ENCODE measurements at regions not wholly inside any gene's neighbourhood (a gene's known extent, or its start where the extent isn't known, plus 50 kb on each side); places are given as distances from the start of the nearest gene placed in this dataset.

DNA sequence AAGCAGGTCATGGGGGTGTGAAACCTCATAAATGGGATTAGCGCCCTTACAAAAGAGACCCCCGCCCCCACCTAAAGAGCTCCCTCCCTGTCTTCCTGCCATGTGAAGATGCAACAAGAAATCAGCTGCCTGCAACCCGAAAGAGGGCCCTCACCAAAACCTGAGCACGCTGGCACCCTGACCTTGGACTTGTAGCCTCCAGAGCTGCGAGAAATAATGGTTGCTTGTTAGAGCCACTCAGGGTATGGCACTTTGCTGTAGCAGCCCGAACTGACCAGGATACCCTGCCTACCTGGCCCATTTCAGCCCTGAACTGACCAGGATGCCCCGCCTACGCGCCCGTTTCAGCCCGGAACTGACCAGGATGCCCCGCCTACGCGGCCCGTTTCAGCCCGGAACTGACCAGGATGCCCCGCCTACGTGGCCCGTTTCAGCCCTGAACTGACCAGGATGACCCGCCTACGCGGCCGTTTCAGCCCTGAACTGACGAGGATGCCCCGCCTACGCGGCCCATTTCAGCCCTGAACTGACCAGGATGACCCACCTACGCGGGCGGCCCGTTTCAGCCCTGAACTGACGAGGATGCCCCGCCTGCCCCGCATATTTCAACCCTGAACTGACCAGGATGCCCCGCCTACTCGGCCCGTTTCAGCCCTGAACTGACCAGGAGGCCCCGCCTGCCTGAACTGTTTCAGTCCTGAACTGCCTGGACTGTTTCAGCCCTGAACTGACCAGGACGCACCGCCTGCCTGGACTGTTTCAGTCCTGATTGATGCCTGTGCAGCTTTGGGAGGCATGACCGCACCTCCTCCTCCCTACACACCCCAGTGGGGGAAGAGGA is 120.0 kb downstream of the UQCRFS1 start:
- DNase-seq, result no peak

DNA sequence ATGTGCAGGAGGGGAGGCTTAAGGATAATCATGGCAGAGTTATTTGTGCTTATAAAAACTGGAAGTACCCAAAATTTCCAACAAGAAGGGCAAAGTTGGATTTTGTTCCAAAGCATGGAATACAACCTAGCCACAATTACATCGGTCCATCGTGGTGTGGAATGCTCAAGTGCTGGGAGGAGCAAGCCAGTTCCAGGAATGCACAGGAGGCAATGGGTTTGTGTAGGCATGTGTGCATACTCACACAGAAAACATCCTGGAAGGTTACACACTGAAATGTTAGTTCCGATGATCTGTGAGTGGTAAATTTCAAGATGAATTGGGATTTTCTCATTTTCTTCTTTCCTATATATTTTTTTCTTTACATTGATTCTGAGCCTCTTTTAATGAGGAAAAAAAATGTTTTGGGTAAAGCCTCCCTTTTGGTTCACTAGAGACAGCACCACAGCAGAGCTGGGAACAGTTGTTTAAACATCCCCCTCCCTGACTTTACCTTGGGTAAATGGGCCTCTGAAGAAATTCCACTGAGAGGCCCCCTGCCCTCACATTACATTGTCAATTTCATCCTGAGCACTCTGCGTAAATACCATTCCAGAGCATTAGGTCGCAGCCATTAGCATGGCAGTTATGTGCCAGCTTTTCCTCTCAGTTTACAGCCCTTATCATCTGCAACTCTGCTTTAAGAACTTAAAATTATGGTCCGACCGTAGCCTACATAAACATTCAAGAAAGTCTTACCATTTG is 122.0 kb downstream of the UQCRFS1 start:
- no peak for DNase-seq

- DNase-seq, result no peak
These were observed 123.6 kb downstream of the UQCRFS1 start for GRCh38 chr19:29089315-29089870.

DNA sequence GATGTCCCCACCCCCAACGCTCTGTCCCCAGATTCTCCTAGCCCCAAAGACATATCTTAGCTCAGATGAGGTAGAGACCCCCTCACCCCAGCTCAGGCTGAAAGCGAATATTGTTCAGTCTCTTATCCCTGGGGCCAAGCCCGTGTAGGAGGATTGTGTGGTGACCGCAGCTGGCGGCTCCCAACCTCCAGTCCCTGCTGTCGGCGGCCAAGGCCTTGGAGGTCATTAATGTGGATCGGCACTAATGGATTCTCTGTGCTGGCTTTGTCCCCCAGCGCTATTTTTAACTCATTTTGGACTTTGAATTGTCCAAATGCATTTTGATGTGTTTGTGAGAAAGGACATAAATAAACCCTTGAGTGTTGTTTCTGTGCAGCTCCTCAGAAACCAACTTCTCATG is 124.2 kb downstream of the UQCRFS1 start:
- DNase-seq, result no peak

DNA sequence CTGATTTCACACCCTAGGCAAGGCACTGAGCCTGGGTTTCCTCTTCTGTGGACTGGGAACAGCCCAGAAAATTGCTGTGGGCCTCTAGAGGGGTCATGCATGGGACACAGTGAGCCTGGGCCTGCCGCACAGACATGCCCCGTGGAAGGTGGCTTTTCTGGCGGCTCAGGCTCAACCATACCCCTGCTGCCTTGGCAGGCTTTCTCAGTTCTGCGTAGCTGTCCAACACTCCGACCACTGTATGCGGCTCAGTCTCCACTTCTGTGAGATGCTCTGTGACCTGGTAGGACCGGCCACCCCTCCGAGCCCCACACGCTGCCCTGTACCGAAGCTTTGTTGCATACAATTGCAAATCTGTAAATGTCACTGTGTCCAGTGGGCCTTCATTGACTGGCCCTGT is 126.3 kb downstream of the UQCRFS1 start:
- no peak for DNase-seq

- DNase-seq, result no peak
These were observed 126.8 kb downstream of the UQCRFS1 start for GRCh38 chr19:29086182-29086581.

GRCh38 chr19:29085630-29086029 is 127.3 kb downstream of the UQCRFS1 start:
- no peak for DNase-seq

DNA sequence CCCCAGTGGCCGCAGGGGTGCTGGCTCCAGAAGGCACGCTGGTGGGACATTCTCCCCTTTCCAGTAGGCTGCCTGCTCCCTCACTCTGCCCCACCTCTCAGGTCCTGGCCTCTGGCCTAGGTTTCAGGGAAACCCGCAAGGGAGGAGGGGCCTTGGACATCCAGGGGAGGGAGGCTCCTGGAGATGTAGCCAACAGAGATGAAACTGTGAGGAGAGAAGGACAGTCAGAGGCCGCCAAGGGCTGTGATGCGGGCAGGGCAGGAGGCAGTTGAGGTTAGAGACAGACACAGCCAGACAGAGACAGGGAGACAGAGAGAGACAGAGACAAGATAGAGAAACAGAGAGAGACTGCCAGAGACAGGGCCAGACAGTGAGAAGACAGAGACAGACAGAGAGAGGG is 127.7 kb downstream of the UQCRFS1 start:
- DNase-seq, result no peak

DNA sequence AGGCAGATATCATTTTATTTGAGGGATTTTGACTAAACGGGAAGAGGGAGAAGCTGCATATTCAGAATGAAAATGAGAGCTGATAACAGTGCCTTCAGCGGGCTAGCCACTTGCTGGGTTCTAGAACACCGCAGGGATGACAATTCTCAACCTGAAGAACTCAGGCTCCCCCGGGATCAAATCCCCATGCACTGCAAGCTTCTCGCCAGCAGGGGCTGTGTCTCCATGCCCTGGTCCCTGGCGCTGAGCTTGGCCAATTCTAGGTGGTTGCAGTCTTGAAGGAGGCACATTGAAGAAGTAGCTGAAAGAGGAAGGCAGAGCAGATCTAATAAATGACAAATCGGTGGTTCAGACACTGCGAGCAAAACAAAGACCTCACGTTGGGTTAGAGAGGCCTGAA is 128.7 kb downstream of the UQCRFS1 start:
- DNase-seq, result no peak

DNA sequence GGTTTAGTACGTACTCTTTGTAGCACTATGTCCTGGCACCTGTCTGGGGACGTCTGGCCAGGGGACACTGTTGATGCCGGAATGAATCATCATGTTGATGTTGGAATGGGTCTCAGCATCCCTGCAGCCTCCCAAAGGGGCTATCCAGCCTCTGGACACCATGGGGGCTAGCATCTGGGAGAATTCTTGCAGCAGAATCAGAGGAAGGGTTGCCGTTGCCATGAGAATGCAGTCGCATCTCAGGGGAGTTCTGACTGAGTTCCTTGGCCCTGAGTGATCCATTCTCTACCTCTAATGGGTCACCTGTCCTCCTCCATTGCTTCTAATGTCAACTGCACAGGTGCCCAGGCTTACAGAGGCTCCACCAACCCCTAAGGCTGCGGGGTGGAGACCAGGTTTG is 129.1 kb downstream of the UQCRFS1 start:
- no peak for DNase-seq

- DNase-seq, result no peak
These were observed 133.5 kb downstream of the UQCRFS1 start for GRCh38 chr19:29079356-29080032.

- DNase-seq, result no peak
These were observed 136.0 kb downstream of the UQCRFS1 start for GRCh38 chr19:29076963-29077362.

- DNase-seq, result no peak
These were observed 136.8 kb downstream of the UQCRFS1 start for GRCh38 chr19:29076161-29076560.

DNA sequence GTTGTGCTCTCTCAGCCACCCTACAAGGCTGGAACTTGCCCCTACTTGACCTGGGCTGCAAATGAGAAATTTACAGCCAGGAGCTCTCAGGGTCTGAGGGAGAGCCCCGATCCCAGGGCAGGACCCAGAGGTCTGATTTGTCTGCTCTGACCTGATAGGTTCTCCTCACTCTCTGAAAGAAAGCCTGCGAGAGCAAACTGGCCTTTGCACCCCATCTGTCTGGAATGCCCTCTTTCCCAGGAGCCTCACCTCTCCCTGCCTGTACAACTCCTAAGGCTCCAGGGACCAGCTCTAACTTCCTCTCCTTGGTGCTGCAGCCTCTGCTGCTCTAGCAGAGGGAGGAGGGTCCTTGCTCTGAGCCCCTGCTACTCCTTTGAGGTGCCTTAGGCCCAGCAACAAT is 137.8 kb downstream of the UQCRFS1 start:
- no peak for DNase-seq

DNA sequence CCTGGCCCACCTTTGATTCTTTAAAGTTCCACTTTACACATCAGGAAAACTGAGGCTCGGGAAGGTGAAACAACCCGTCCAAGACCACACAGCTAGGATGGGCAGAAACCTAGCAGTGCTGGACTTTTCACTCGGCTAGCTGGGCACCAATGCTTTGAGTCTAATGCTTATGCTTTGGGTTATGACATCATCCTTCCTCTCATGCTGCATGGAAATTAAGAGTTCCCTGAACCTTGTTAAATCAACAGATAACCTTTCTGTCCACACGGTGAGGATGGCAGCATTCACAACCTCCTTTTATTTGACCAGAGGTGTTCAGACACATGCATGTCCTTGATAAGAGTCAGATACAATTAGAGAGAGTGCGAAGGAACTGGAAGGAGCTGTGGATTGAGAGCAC is 138.4 kb downstream of the UQCRFS1 start:
- no peak for DNase-seq

- DNase-seq, result no peak
These were observed 145.1 kb downstream of the UQCRFS1 start for GRCh38 chr19:29067831-29068230.

- no peak for DNase-seq
These were observed 150.2 kb downstream of the UQCRFS1 start for GRCh38 chr19:29062475-29063435.

GRCh38 chr19:29060813-29061364 is 152.1 kb downstream of the UQCRFS1 start:
- no peak for DNase-seq

DNA sequence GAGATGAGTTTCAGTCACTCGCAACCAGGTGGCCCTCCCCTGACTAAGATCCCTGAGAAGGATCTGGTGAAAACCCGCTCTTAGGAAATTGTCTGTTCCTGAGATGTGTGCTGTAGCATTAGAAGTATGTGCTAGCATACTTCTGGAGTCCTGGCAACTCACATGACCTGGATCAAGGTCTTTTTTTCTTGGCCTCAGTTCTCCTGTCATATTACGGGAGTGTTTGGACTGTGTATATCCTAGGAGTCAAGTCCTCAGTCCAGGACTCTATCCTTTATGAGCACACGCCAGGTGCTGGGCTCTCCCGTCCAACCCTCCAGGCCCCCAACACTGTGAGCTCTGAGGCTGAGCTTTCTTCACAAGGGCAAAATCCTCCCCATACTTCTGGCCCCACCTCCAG is 156.4 kb downstream of the UQCRFS1 start:
- DNase-seq, result no peak

DNA sequence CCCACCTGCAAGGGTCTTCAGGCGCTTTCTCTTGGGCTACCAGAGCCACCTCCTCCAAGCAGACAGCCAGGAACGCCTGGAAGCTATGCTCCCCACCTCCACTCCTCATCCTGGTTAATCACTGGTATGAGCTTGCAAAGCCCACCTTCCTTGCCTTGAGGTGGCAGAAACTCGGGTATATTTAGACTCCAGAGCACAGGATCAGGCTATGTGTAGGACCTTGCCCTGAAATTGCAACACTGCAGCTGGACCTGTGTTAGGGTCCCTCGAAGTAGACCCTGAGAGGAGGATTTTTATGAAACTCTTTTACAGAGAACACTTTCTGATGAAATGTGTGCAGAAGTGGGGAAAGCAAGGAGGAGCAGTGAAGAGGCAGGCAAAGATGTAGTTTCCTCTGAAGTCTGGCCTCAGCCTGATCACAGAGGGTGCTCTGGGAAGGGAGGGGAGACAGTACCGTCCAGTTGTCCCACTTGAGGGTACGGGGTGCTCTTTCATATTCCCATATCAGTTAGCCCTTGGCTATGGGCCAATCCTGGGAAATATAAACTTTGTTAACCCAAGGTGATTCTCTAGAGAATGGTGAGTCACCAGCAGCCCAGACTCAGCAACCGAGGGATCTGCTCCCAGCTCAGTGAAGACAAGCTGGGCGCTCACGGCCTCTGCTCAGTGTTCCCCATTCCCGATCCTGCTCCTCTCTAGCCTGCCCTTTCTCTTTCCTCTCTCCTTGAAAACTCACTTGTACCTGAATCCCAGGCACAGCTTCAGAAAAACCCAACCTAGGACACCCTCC is 157.9 kb downstream of the UQCRFS1 start:
- no peak for DNase-seq

DNA sequence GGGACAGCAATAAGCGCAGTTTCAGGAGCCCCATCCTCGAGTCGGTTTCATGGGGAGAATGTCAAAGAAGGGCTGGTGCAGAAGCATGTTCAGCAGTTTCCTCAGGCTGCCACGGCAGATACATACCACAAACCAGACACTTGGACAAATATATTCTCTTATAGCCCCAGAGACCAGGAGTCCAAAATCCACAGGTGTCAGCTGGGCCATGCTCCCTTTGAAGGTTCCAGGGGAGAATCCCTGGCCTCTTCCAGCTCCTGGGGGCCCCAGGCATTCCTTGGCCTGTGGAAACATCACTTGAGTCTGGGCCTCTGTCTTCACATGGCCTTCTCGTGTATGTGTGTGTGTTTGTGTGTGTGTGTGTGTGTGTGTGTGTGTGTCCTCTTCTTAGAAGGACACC is 164.1 kb downstream of the UQCRFS1 start:
- no peak for DNase-seq

All from CD4-positive, alpha-beta T cell treated with Interleukin-21 for 1 hour (primary cell).